GM19351 (cell line): ENCODE measurements at regions not wholly inside any gene's neighbourhood (a gene's known extent, or its start where the extent isn't known, plus 50 kb on each side); places are given as distances from the start of the nearest gene placed in this dataset.

Source experiments
- ATAC-seq: cut with Tn5 transposase; IDR thresholded peaks from one replicate; pipeline ENCODE4 v1.9.1; 2021; ENCODE audit warnings: mild to moderate bottlenecking, moderate library complexity; ENCODE audit not compliant: unreplicated experiment

DNA sequence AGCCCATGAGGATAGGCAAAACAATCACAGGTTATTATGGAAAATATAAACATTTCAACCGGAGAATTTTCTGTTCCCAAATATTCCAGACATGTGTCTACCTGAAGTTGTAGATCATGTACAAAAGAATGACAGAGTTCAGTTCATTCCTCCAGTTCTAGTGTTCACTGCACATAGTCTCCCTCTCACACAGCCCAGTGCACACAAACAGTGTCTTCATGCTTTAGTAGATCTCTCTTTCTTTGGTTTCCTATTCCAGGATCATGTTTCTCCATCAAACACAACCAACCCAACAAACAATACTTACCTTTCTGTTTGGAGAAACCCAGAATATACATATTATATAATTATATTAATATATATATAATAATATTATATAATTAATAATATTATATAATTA, 671.9 kb downstream of the TRIML1 start:
- no peak for ATAC-seq

DNA sequence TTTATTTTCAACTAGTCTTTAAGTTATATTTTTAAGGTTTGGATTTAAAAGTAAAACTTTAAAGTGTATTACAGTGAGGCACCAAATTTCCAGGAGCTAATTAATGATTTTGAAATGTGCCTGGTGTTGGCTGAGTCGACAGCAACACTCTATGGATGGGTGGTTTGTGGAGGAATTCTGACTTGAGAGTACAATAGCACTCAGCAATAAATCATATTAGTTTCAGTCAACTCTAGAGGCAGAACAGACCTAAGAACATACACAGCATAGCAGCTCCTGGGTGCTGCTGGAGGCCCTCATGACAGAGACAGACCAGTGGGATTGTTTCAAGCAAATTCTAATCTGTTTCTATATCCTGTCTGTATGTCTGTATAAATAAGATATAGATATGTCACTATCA, 673.4 kb downstream of the TRIML1 start:
- ATAC-seq: no peak

DNA sequence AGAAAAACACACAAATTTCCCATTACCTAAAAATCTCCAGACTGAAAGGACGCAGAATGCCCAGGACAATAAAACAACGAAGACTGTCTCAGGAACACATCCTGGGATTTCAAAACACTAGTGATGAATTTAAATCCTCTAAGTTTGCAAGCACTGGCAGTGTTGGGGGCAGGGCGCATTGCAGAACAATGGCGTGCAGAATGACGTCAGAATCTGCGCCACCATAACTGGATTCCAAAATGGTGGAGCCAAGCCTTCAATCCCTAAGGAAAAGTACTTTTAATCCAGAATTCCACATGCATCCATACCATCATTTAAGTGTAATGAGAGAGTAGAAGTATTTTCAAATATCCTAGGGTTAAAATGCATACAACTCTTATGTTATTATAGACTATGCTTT, 679.1 kb downstream of the TRIML1 start:
- no peak for ATAC-seq

DNA sequence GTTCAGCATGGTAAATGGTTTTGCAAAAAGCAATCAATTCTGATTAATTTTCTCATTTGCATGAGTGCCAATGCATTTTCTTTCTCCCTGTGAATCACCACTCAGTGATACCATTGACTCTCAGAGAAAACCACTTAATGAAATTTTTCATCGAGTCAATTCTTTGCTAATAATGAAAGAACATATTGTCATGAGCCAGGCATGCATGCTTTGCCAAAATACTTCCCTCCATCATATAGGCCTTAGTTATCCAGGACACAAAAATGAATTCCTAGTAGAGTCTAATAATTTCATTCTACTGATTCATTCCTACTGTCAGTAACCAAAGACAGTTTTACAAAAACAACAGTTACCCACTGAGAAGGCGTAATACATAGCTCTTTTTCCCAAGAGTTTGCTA, 680.0 kb downstream of the TRIML1 start:
- ATAC-seq: no peak

DNA sequence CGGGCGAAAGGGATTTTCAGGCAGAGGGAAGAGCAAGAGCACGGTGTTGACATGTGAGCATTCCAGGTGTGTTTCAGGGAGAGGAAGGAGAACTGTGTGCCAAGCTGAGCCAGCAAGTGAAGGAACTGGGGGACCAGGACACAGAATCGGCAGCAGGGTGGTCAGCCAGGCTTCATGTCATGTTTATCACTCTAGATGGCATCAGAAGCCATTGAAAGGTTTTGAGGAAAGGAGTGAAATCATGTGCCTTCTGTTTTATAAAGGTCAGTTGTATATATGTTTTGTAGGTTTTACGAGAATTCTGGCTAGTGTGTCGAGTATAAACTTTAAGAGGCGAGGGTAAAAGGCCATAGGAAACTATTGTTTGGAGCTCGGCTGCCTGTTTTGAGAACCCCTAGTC, 682.3 kb downstream of the TRIML1 start:
- no peak for ATAC-seq

DNA sequence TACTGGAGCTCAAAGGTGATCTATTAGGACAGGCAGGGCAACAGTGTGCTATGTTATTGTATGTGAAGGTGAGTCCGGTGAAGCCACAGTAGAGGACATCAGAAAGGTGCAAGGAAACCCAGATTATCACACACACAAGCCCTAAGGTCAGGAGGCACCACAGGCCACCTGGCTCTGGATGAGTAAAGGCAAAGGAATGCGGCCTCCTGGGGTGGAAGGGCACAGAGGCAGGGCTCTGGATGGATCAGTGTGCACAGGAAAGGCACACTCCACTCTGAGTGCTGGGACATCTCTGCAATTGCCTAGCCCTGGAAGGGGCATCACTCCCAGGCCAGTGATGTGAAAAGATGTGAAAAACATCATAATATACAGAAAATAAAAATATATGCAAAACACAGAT, 683.5 kb downstream of the TRIML1 start:
- ATAC-seq: no peak

DNA sequence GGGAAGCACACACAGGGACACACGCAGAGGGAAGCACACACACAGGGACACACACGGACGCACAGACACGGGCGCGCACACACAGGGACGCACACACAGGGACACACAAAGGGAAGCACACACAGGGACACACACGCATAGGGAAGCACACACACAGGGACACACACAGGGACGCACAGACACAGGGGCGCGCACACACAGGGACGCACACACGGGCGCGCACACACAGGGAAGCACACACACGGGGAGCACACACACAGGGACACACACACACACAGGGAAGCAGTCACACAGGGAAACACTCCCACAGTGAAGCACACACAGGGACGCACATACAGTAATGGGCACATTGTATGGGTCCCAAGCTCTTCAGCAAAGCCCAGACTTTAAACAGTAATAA, 685.3 kb downstream of the TRIML1 start:
- ATAC-seq: no peak

DNA sequence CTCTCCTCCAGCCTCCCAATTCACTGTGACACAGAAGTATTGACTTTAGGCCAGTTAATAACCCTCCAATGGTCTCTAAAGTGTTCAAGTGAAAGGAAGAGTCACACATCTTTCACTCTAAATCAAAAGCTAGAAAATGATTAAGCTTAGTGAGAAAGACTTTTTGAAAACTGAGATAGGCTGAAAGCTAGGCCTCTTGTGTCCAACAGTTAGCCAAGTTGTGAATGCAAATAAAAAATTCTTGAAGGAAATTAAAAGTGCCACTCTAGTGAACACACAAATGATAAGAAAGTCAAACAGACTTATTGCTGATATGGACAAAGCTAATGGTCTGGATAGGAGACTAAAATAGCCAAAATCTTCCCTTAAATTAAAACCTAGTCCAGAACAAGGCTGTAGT, 687.2 kb downstream of the TRIML1 start:
- no peak for ATAC-seq

DNA sequence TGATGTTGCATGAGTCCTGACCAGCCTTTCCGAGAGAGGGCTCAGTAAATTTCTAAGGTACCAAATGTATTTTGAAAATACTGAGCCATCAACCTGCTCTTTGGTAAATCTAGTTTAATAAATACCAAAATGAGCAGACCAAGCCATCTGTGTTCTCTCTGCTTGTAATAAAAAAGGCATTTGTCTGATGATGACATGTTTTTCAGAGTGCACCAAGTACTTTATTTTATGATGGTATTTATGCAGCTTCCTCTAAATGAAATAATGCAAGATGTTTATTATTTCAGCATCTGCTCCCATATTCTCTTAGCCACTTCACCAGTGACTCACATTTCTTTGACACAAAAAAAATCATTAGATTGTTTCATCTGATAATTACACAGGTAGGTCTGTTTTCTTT, 700.5 kb downstream of the TRIML1 start:
- no peak for ATAC-seq

DNA sequence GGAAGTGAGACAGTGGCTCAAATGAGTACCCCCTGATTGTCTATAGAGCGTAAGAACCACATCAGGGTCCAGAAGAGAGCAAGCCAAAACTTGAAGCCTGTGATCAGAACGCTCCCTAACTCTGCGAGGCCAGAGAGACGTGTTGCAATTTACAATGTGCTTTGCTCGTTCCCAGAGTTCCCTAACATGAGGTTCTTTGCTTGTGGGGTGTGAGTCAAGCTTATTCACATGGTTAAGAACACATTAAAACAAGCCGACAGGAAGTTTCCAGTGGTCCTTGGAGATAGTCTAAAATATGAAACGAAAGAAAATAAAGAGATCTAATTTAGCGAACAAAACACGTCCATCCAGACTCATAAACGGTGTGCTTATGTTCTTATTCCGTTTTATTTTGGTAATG, 702.3 kb downstream of the TRIML1 start:
- no peak for ATAC-seq

DNA sequence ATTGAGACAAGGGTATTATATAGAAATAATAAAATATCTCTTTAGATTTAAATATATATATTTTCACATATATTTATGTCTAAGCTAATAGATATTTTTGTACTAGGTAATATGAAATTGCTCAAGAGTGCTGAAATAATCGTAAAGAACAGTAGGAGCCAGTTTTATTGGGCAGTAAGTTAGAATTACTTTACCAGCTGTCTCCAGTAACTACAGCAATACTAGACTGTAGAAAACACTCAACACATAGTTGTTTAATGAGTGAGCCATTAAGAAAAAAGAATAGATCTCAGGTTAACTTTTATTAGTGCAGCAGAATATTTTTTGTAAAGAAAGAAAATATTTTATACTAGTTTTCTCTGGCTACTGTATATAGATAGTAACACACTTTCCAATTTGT, 715.2 kb downstream of the TRIML1 start:
- no peak for ATAC-seq

DNA sequence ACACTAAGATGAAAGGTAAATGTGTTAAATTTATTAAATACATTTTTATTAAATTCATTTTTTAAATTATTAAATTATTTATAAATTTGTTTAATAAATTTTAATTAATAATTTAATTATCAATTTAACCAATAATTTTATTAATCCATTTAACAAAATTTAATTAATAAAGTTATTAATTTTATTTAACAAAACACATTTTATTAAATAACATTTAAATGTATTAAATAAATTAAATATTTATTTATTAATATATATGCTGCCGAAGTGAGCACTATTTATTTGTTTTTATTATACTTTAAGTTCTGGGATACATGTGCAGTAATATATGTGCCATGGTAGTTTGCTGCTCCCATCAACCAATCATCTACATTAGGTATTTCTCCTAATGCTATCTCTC, 719.5 kb downstream of the TRIML1 start:
- no peak for ATAC-seq

DNA sequence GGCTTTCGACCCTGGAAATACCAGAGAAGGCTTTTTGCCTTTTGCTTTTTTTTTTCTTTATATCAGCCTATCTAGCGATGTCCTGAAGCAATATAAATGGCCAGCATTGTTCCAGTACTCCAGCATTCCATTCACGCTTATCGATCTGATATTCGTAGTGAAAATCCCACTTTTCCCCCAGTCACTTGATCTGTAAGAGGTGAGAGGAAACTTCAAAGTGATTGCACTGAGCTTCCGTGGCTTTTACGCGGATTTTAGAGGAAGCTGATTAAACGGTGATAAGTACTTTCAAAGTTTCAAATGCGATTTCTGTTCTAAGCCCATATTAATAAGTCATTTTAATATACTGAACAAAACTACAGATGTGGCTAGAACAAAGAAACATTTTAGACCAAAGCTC, 725.5 kb downstream of the TRIML1 start:
- ATAC-seq: no peak

DNA sequence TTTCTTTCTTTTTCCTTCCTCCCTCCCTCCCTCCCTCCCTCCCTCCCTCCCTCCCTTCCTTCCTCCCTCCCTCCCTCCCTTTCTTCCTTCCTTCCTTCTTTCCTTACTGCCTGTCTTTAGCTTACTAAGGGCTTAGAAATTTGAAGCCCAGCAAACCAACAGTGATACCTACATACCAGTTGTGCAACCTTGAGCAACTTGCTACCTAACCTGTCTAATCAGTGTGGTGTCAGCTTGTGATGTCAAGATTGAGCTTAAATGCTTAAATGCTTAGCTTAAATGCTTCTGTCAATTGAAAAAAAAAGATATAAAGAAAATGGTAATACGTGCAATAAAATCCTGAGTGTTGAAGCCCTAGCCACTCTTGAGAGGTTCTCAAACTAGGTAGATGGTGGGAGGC, 728.6 kb downstream of the TRIML1 start:
- no peak for ATAC-seq

DNA sequence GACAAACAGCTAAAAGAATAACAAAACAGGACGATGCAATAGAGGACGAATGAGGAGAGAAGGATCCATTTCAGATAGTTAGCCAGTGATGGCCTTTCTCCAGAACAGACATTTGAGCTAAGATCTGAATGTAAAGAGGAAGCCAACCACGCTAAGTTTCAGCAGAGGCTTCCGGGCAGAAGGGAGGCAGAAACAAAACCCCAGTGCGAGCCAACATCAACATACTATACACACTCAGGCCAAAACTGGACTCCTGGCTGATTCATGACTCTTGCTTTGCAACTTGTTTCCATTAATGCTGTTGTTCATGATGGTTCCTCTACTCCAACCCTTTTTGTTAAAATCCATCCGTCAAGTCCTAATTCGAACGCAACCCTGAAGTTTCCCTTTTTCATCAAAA, 730.3 kb downstream of the TRIML1 start:
- ATAC-seq: no peak

DNA sequence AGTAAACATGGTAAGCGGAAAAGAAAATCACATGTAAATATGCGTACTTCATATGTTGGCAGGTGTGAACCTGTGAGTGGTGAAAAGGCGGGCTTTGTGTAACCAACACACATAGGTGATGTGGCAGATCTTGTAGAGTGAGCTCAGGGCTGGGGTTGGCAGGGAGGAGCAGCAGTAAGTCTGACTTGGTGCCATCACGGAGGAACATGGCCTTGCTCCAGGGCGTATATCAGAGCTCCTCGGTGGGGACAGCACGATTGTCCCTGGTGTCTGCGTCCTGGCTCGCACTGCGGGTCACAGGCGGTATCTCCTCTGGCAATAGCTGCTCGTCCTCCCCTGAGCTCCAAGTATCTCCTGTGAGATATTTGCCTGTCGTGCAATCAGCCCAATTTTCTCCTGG, 733.6 kb downstream of the TRIML1 start:
- ATAC-seq: no peak

DNA sequence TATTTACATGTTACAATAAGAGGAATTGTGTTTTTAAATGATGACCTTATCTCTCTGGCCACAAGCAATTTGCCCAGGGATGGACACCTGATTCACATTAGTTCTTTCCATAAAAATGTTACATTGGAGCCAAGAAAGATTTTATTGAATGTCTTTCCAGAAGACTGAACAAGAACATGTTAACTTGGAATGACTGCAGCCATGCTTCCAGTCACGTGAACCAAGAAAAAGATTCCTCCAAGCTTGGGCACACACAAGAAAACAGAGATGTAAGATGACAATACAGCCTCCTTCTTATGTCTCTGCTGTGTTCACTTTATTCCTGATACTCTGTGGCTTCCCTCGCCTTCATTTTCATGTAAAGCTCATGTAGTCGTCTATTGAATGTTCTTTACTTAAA, 737.6 kb downstream of the TRIML1 start:
- no peak for ATAC-seq

DNA sequence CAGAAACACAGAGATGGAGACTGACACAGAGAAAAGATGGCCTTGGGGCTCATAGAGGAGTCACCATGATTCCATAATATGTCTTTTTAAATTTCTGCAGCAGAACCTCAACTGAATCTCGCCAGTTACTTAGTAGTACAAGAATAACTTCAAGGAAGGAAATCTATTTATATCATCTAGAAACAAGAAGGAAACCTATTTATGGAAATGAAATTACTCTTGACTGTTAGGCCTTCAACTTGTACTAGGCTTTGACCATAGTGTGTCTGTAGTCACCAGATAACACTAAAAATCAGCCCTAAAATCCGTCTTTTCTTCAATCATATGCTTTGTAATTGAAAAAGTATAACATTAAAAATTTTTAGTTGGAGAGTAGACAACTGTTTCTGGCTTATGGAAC, 740.4 kb downstream of the TRIML1 start:
- ATAC-seq: no peak

DNA sequence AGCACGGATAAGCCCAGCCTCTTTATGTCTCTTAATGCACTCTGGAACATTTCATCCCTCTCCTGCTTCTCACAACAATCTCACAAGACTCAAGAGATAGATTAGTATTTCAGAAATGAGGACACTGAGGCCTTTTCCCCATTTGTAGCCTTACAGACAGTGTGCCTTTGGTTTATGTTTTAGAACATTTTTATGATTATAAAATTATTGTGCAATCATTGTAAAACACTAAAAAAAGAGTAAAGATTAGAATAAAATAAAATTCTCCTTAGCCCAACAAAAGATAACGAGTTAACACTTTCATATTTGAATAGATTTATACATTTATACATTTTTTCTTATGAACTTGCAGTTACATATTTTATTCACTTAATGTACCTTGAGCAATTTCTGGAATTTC, 748.7 kb downstream of the TRIML1 start:
- no peak for ATAC-seq

DNA sequence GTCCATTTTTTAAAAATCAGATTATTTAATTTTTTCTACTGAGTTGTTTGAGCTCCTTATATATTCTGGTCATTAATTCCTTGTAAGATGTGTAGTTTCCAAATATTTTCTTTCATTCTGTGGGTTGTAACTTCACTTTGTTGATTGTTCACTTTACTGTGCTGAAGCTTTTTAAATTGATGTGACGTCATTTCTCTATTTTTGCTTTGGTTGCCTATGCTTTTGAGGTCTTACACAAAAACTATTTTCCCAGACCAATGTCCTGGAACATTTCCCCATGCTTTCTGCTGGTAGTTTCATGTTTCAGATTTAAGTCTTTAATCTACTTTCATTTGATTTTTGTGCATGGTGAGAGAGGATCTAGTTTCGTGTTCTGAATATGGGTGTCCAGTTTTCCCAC, 753.6 kb downstream of the TRIML1 start:
- ATAC-seq: no peak

DNA sequence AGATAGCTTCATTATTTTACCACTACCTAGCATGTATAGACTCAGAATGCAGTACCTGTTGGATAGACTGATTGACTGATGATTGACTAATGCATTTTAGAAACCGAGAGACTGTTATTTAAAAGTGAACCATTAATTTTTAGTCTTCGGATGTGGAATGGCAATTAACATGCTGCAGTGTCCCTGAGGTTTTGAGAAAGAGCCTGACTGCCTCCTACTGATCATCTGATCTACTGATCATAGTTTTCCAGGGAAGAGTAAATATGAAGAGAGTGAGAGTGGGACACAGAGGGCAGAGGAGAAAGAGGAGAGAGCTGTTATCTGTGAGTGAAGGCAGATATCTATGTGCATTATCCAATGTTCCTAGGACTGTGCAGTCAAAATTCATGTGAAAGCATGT, 764.7 kb downstream of the TRIML1 start:
- ATAC-seq: no peak

DNA sequence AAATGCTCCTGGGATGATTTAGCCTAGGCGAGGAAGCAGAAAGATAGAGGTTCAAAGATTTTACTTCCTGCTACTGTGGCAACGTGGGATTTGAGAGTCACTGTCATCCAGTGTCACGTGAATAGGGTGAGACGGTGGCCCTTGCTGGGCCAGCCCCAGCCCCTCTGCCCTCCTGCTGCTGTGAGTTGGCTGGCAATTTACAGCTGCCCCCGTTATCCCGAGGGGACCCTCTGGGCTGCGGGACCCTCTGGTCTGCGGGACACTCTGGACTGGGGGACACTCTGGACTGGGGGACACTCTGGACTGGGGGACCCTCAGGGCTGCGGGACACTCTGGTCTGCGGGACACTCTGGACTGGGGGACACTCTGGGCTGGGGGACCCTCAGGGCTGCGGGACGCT, 765.4 kb downstream of the TRIML1 start:
- ATAC-seq: no peak

DNA sequence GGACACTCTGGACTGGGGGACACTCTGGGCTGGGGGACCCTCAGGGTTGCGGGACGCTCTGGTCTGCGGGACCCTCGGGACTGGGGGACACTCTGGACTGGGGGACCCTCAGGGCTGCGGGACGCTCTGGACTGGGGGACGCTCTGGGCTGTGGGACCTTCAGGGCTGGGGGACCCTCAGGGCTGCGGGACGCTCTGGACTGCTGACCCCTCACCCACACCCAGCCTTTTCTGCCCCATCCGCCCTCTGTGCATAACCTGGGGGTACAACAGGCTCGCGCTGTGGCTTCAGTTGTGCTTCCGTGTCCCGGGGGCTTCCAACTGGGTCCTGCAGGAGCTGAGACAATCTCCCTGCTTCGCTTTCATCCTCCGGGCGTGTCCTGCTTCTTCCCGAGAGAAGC, 766.0 kb downstream of the TRIML1 start:
- ATAC-seq: no peak

DNA sequence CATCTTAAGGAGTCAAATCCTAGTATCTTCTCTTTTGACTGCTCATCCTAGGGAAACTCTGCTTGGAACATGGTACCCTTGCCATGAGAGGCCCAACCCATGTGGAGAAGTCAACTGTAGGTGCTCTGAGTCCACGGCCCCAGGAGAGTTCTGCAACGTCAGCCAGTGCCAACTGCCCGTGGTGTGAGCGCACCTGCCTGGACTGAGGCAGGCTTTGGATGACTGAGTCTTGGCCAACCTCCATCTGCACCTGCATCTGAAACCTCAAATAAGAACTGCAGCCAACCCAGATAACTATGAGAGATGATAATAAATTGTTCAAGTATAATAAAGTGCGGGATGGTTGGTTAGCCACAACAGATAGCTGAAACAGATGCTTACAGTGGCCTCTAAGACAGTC, 772.0 kb downstream of the TRIML1 start:
- ATAC-seq: no peak
